Fibroblast of lung (primary cell): ENCODE measurements at regions not wholly inside any gene's neighbourhood (a gene's known extent, or its start where the extent isn't known, plus 50 kb on each side); places are given as distances from the start of the nearest gene placed in this dataset.

Experiments
- CTCF ChIP-seq, 2 donors: IDR thresholded peaks in 1 of 2; conservative IDR thresholded peaks in 1 of 2; 1 replicate in 1 of 2; 2 replicates in 1 of 2; pipeline ENCODE4 v1.5.1; 2011 to 2012; ENCODE audit warnings: low read length in 2 of 2, control low read depth in 1 of 2, inconsistent platforms in 1 of 2, low read depth in 1 of 2, mild to moderate bottlenecking in 1 of 2
- EZH2 ChIP-seq: IDR thresholded peaks from 2 replicates; pipeline ENCODE4 v1.5.1; 2012; ENCODE audit warnings: low read length, control low read depth, mild to moderate bottlenecking; ENCODE audit errors: missing control alignments

GRCh38 chr2:107545066-107545465 is 281.6 kb upstream of the RGPD4 start:
- TF ChIP-seq CTCF (conservative IDR thresholded peaks at IDR 0.05 in 1 of 2, IDR thresholded peaks at IDR 0.05 in 1 of 2; ENCODE audit: low read depth in 1 of 2, low read length in 2 of 2) (no peak), EZH2 (no peak)
